ENCODE measurements at regions not wholly inside any gene's neighbourhood (a gene's known extent, or its start where the extent isn't known, plus 50 kb on each side); places are given as distances from the start of the nearest gene placed in this dataset.

GRCh38 chr2:238507836-238508235 is 81.1 kb downstream of the ASB1 start:
- TF ChIP-seq, protein P1, sequence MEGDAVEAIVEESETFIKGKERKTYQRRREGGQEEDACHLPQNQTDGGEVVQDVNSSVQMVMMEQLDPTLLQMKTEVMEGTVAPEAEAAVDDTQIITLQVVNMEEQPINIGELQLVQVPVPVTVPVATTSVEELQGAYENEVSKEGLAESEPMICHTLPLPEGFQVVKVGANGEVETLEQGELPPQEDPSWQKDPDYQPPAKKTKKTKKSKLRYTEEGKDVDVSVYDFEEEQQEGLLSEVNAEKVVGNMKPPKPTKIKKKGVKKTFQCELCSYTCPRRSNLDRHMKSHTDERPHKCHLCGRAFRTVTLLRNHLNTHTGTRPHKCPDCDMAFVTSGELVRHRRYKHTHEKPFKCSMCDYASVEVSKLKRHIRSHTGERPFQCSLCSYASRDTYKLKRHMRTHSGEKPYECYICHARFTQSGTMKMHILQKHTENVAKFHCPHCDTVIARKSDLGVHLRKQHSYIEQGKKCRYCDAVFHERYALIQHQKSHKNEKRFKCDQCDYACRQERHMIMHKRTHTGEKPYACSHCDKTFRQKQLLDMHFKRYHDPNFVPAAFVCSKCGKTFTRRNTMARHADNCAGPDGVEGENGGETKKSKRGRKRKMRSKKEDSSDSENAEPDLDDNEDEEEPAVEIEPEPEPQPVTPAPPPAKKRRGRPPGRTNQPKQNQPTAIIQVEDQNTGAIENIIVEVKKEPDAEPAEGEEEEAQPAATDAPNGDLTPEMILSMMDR (IDR thresholded peaks at IDR 0.05) = no peak
- no peak for TF ChIP-seq POLR2A (IDR thresholded peaks at IDR 0.05)
